ENCODE measurements at regions not wholly inside any gene's neighbourhood (a gene's known extent, or its start where the extent isn't known, plus 50 kb on each side); places are given as distances from the start of the nearest gene placed in this dataset.

DNA sequence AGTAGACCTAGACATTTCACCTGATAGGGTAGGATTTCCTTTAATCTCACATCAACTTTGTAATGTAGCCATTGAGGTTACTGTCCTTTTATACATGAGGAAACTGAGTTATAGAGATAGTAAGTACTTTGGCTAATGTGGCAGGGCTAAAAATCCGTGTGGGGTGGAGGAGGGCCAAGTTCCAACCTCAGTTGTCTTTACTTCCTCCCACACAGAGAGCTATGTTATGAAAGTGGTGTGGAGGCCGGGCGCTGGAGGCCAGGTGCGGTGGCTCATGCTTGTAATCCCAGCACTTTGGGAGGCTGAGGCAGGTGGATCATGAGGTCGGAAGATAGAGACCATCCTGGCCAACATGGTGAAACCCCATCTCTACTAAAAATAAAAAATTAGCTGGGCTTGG is 173.3 kb downstream of the PALM2AKAP2 start:
- TF ChIP-seq ZNF274 (IDR thresholded peaks at IDR 0.05; ENCODE audit: low read depth, low read length), result no peak
- no peak for TF ChIP-seq SUZ12 (IDR thresholded peaks at IDR 0.05; ENCODE audit: extremely low read depth, insufficient read depth, insufficient read length)

Measured in NT2/D1 (cell line).